Ascending aorta (tissue), 2 donors: ENCODE measurements at regions not wholly inside any gene's neighbourhood (a gene's known extent, or its start where the extent isn't known, plus 50 kb on each side); places are given as distances from the start of the nearest gene placed in this dataset.
"Not testable (repeated sequence)": the region's sequence is repeated elsewhere in the genome, so short reads cannot be mapped to it uniquely, and the experiment has no call there.

Experiments
- DNase-seq, 2 donors: peaks; one replicate each; pipeline ENCODE4 v3.0.0-alpha.2; 2019; ENCODE audit warnings: low spot score in 2 of 2
- H3K27ac ChIP-seq, 2 donors: fragments of 200-600 bp; sonication (generic); one replicate each; pipeline ENCODE4 v1.5.1; 2016 to 2017; ENCODE audit warnings: mild to moderate bottlenecking in 1 of 2
- H3K27me3 ChIP-seq: fragments of 200-600 bp; sonication (generic); one replicate; pipeline ENCODE4 v1.5.1; 2017
- H3K36me3 ChIP-seq, 2 donors: fragments of 200-600 bp; sonication (generic); one replicate each; pipeline ENCODE4 v1.5.1; 2016
- H3K4me1 ChIP-seq, 2 donors: fragments of 200-600 bp; sonication (generic); one replicate each; pipeline ENCODE4 v1.5.1; 2016 to 2017; ENCODE audit warnings: mild to moderate bottlenecking in 1 of 2
- H3K4me3 ChIP-seq, 2 donors: fragments of 200-600 bp; sonication (generic); one replicate each; pipeline ENCODE4 v1.5.1; 2016 to 2017; ENCODE audit warnings: mild to moderate bottlenecking in 1 of 2
- H3K9me3 ChIP-seq, 2 donors: fragments of 200-600 bp; sonication (generic); one replicate each; pipeline ENCODE4 v1.5.1; 2016
- intact Hi-C: fragments of 100-400 bp; cut with DNase I; formaldehyde crosslinking; loops from one replicate; pipeline ENCODE4 v1.15.1; 2023
- TF ChIP-seq, protein P1 (sequence below), 3 experiments: fragments of 200-600 bp in 2 of 3; fragments of 450-650 bp in 1 of 3; sonication (generic) in 2 of 3; IDR thresholded peaks; one replicate each; pipeline ENCODE4 v1.5.1; 2016 to 2019; ENCODE audit warnings: antibody characterized with exemption in 3 of 3, mild to moderate bottlenecking in 1 of 3, moderate library complexity in 1 of 3

DNA sequence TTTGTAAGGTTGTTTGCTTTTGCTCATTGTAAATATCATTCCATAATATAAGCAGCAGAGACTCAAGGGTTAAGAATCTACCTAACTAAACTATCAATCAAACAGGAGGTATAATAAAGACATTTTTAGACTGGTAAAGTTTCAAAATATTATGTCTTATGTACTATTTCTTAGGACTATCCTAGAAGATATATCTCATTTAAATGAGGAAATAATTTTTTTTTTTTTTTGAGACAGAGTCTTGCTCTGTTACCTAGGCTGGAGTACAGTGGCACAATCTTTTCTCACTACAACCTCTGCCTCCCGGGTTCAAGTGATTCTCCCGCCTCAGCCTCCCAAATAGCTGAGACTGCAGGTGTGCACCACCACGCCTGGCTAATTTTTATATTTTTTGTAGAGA, 80.9 kb upstream of the PARD3 start:
- H3K4me3 ChIP-seq, result no peak overlapping the region
- no peaks in the 10 kb centered on the region for H3K27me3 ChIP-seq
- no peak for DNase-seq
- no peak overlapping the region for H3K27ac ChIP-seq
- H3K9me3 ChIP-seq, result no peaks in the 10 kb centered on the region
- intact Hi-C loops, result no loop called here
- TF ChIP-seq, protein P1, sequence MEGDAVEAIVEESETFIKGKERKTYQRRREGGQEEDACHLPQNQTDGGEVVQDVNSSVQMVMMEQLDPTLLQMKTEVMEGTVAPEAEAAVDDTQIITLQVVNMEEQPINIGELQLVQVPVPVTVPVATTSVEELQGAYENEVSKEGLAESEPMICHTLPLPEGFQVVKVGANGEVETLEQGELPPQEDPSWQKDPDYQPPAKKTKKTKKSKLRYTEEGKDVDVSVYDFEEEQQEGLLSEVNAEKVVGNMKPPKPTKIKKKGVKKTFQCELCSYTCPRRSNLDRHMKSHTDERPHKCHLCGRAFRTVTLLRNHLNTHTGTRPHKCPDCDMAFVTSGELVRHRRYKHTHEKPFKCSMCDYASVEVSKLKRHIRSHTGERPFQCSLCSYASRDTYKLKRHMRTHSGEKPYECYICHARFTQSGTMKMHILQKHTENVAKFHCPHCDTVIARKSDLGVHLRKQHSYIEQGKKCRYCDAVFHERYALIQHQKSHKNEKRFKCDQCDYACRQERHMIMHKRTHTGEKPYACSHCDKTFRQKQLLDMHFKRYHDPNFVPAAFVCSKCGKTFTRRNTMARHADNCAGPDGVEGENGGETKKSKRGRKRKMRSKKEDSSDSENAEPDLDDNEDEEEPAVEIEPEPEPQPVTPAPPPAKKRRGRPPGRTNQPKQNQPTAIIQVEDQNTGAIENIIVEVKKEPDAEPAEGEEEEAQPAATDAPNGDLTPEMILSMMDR (IDR thresholded peaks at IDR 0.05), result no peak
- no peaks in the 10 kb centered on the region for H3K4me1 ChIP-seq
- H3K36me3 ChIP-seq, result no peaks in the 10 kb centered on the region

DNA sequence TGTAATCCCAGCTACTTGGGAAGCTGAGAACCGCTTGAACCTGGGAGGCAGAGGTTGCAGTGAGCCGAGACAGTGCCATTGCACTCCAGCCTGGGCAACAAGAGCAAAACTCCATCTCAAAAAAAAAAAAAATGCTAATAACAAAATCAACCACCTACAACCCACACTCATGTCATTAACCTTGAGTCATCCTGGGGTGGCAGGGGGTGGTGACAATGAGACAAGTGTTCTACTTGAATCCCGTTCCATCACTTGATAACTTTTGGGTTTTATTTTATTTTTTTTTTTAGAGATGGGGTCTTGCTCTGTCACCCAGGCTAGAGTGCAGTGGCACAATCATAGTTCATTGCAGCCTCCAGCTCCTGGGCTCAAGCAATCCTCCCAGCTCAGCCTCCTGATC, 80.0 kb upstream of the PARD3 start:
- H3K4me1 ChIP-seq, DNase-seq, H3K9me3 ChIP-seq, H3K36me3 ChIP-seq, intact Hi-C loops, H3K4me3 ChIP-seq, H3K27me3 ChIP-seq, H3K27ac ChIP-seq: not testable (repeated sequence)

DNA sequence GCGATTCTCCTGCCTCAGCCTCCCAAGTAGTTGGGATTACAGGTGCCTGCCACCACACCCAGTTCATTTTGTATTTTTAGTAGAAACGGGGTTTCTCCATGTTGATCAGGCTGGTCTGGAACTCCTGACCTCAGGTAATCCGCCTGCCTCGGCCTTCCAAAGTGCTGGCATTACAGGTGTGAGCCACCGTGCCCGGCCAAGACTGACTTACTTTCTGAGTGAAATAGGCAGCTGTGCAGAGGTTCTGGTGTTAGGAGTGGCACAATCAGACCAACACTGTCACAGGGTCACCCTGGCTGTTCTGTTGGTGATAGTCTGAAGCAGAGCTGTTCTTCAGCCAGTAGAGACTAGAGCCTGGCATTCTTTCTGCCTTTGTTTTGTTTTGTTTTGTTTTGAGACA, 77.4 kb upstream of the PARD3 start:
- H3K36me3 ChIP-seq, H3K9me3 ChIP-seq, H3K27ac ChIP-seq, H3K4me3 ChIP-seq, intact Hi-C loops, H3K4me1 ChIP-seq, DNase-seq, H3K27me3 ChIP-seq: not testable (repeated sequence)

DNA sequence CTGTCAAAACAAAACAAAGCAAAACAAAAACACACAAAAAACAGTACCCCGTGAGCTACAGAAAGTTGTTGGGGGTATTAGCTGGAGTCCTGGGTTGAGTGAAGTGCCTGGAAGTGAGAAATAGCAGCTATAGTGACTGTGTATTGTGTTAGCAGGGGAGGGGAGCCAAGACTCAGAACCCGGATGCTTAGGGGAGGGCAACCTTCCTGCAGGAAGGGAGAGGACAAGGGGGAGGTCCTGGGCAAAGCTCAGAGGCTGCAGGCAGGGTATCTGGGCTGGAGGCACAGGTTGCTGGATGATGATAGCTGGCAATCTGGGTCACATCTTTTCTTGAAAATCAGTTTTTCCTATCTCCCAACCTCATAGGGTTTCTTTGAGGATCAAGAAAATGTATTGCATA, 75.8 kb upstream of the PARD3 start:
- H3K4me3 ChIP-seq, result no peak overlapping the region
- H3K27ac ChIP-seq, result no peak overlapping the region
- H3K36me3 ChIP-seq, result no peaks in the 10 kb centered on the region
- TF ChIP-seq, protein P1 (IDR thresholded peaks at IDR 0.05), result no peak
- intact Hi-C loops, result no loop called here
- H3K9me3 ChIP-seq, result no peaks in the 10 kb centered on the region
- H3K27me3 ChIP-seq, result no peaks in the 10 kb centered on the region
- H3K4me1 ChIP-seq, result no peaks in the 10 kb centered on the region
- DNase-seq, result no peak

DNA sequence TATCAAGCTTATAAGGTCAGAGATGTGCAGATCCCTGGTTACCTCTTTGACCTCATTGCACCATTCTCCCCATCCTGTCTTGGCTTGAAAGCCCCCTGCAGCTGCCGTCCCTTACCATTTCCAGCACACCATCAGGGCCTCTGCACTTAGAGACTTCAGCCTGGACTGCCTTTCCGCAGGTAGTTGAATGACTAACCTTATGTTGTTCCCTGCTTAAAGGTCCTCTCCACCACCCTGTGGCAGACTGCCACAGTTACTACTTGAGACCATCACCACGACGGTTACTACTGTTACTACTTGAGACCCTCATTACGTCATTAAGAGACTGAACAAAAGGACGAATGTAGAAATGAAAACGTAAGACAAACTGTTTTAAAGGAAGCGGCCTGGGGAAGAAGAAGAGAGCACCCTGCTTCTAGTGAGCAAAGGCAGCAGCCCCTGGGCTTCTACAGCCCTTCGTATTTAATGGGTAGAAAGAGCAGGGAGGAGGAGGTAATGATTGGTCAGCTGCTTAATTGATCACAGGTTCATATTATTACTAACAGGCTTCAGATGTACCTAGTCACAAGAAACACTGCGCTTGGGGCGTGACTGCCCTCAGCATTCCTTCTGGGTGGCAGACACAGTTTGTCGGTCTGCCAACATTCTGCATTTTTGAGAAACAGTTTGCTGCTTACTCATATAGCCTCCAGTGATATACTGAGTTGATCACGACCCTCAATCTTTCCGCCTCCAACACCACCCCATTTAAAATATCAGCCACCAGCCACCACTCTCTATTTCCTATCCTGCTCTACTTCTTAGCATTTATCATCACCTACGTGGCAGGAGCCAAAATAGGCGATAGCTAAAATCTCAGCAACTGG, 74.1 kb upstream of the PARD3 start:
- Histone ChIP-seq H3K27ac (no peak overlapping the region), H3K27me3 (no peaks in the 10 kb centered on the region), H3K36me3 (no peaks in the 10 kb centered on the region), H3K9me3 (no peaks in the 10 kb centered on the region), H3K4me3 (no peak overlapping the region), H3K4me1 (no peaks in the 10 kb centered on the region)
- TF ChIP-seq, protein P1 (IDR thresholded peaks at IDR 0.05), result no peak
- intact Hi-C loops, result no loop called here
- no peak for DNase-seq

DNA sequence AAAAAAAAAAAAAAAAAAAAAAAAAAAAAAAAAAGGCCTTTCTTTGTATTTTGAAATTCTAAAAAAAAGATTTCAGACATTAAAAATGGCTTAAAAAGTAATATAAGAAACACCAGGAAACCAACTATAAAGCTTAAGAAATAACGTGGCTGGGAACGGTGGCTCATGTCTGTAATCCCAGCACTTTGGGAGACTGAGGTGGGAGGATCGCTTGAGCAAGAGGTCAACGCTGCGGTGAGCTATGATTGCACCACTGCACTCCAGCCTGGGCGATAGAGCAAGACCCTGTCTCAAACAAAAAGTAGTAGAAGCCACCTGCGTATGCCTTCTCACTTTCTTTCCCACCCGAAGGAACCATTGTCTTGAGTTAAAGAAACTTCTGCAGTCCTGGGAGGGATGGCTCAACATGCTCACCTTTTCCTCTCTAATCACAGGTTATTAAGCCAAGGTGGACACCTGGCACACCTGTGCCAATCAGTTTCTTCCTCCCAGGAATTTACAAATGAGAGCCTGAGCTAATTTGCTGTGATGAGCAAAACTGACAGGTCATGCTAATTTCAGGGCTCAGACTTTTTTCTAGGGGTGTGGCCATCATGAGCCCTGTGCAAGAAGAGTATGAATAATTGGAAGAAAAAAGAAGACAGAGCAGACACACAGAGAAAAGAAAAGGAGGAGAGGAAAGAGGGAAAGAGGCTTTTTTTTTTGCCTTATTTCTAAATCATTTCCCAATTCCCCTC, 72.0 kb upstream of the PARD3 start:
- no peaks in the 10 kb centered on the region for H3K9me3 ChIP-seq
- intact Hi-C loops, result no loop called here
- no peak for DNase-seq

More for the DNA sequence above, 72.0 kb upstream of the PARD3 start:
- TF ChIP-seq, protein P1 (IDR thresholded peaks at IDR 0.05), result no peak
- Histone ChIP-seq H3K27me3 (no peaks in the 10 kb centered on the region), H3K4me3 (no peak overlapping the region), H3K36me3 (no peaks in the 10 kb centered on the region), H3K27ac (no peak overlapping the region), H3K4me1 (no peaks in the 10 kb centered on the region)
